ENCODE measurements at regions not wholly inside any gene's neighbourhood (a gene's known extent, or its start where the extent isn't known, plus 50 kb on each side); places are given as distances from the start of the nearest gene placed in this dataset.

- Mint-ChIP-seq H3K27me3 (ENCODE audit: unreplicated experiment) (no peaks in the 10 kb centered on the region), H3K9me3 (ENCODE audit: unreplicated experiment) (peaks cover 3% of the 10 kb centered on the region), H3K4me3 (ENCODE audit: unreplicated experiment) (no peak overlapping the region), H3K27ac (ENCODE audit: unreplicated experiment) (no peak overlapping the region), H3K4me1 (ENCODE audit: low read depth, unreplicated experiment) (no peaks in the 10 kb centered on the region), H3K36me3 (ENCODE audit: unreplicated experiment) (no peaks in the 10 kb centered on the region)
- DNase-seq: no peak
- TF ChIP-seq, protein P1, sequence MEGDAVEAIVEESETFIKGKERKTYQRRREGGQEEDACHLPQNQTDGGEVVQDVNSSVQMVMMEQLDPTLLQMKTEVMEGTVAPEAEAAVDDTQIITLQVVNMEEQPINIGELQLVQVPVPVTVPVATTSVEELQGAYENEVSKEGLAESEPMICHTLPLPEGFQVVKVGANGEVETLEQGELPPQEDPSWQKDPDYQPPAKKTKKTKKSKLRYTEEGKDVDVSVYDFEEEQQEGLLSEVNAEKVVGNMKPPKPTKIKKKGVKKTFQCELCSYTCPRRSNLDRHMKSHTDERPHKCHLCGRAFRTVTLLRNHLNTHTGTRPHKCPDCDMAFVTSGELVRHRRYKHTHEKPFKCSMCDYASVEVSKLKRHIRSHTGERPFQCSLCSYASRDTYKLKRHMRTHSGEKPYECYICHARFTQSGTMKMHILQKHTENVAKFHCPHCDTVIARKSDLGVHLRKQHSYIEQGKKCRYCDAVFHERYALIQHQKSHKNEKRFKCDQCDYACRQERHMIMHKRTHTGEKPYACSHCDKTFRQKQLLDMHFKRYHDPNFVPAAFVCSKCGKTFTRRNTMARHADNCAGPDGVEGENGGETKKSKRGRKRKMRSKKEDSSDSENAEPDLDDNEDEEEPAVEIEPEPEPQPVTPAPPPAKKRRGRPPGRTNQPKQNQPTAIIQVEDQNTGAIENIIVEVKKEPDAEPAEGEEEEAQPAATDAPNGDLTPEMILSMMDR (IDR thresholded peaks at IDR 0.05; ENCODE audit: partially characterized antibody, unreplicated experiment): no peak
These were observed 141.9 kb downstream of the ZNF281 start for GRCh38 chr1:200267937-200268336.

GRCh38 chr1:200267458-200267857 is 142.4 kb downstream of the ZNF281 start:
- no peaks in the 10 kb centered on the region for H3K4me1 Mint-ChIP-seq (ENCODE audit: low read depth, unreplicated experiment)
- TF ChIP-seq, protein P1 (IDR thresholded peaks at IDR 0.05; ENCODE audit: partially characterized antibody, unreplicated experiment): no peak
- no peak for DNase-seq
- no peaks in the 10 kb centered on the region for H3K27me3 Mint-ChIP-seq (ENCODE audit: unreplicated experiment)
- H3K9me3 Mint-ChIP-seq (ENCODE audit: unreplicated experiment): peaks cover 3% of the 10 kb centered on the region
- H3K36me3 Mint-ChIP-seq (ENCODE audit: unreplicated experiment): no peaks in the 10 kb centered on the region
- no peak overlapping the region for H3K4me3 Mint-ChIP-seq (ENCODE audit: unreplicated experiment)
- H3K27ac Mint-ChIP-seq (ENCODE audit: unreplicated experiment): no peak overlapping the region

DNA sequence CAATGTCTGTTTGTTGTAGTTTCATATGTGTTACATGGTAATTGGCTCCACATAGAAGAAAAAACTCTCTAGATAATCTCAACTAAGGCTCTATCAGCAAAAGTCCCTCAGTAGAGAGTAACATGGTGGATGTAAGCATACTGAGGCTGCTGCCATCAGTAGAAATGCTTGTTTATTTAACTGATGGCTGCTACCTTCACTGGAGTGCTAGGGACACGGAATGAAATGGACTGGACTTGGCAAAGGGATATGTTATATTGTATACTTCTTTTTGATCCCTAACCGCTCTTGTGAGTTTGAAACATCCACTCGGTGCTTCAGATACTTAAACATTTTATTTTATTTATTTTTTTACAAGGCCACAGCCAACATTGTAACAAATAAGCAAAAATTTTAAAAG is 143.0 kb downstream of the ZNF281 start:
- H3K36me3 Mint-ChIP-seq (ENCODE audit: unreplicated experiment): no peaks in the 10 kb centered on the region
- no peak for DNase-seq
- H3K4me1 Mint-ChIP-seq (ENCODE audit: low read depth, unreplicated experiment): no peaks in the 10 kb centered on the region
- H3K27me3 Mint-ChIP-seq (ENCODE audit: unreplicated experiment): no peaks in the 10 kb centered on the region
- TF ChIP-seq, protein P1 (IDR thresholded peaks at IDR 0.05; ENCODE audit: partially characterized antibody, unreplicated experiment): no peak
- no peak overlapping the region for H3K27ac Mint-ChIP-seq (ENCODE audit: unreplicated experiment)
- H3K9me3 Mint-ChIP-seq (ENCODE audit: unreplicated experiment): peaks cover 3% of the 10 kb centered on the region
- no peak overlapping the region for H3K4me3 Mint-ChIP-seq (ENCODE audit: unreplicated experiment)

DNA sequence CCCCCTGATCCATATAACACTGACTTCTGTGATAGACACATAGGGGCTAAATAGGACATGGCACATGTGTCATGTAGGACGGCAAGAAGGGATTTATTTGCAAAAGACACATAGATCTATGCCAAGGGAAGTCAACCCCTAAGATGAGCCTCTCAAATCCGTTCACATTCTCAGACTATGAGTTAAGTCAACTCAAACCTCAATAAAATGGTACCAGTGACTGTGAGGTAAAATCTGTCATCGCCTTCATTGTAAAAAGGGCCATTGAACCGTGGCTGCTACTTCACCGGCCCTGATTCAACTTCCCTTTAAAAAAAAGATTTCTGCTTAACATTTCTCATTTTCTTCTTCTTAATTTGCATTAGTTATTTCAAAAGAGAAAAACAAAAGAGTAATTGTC is 144.0 kb downstream of the ZNF281 start:
- Mint-ChIP-seq H3K27me3 (ENCODE audit: unreplicated experiment) (no peaks in the 10 kb centered on the region), H3K4me1 (ENCODE audit: low read depth, unreplicated experiment) (no peaks in the 10 kb centered on the region), H3K27ac (ENCODE audit: unreplicated experiment) (no peak overlapping the region), H3K36me3 (ENCODE audit: unreplicated experiment) (no peaks in the 10 kb centered on the region), H3K4me3 (ENCODE audit: unreplicated experiment) (no peak overlapping the region), H3K9me3 (ENCODE audit: unreplicated experiment) (peaks cover 1% of the 10 kb centered on the region)
- DNase-seq: no peak
- TF ChIP-seq, protein P1 (IDR thresholded peaks at IDR 0.05; ENCODE audit: partially characterized antibody, unreplicated experiment): no peak

DNA sequence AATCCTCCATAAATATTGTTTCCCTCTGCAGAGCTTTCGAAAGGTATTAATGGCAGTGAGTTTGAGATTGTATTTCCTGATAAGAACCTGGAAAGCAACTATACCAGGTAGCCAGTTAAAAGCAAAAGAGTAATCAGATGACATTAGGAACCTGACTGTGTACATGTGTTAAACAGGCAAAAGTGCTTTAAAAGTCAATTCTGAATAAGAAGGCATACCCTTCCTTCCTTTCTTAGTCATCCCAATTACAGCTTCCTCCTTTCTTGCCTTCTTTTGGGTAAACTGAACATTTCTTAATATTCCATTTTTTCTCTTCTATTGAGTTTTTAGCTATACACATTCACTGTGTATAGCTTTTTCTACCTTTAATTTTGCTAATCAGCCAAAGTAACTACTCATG is 144.7 kb downstream of the ZNF281 start:
- no peak overlapping the region for H3K4me3 Mint-ChIP-seq (ENCODE audit: unreplicated experiment)
- no peaks in the 10 kb centered on the region for H3K36me3 Mint-ChIP-seq (ENCODE audit: unreplicated experiment)
- no peak overlapping the region for H3K27ac Mint-ChIP-seq (ENCODE audit: unreplicated experiment)
- peaks cover 1% of the 10 kb centered on the region for H3K9me3 Mint-ChIP-seq (ENCODE audit: unreplicated experiment)
- H3K27me3 Mint-ChIP-seq (ENCODE audit: unreplicated experiment): peaks cover 3% of the 10 kb centered on the region
- no peak for DNase-seq
- H3K4me1 Mint-ChIP-seq (ENCODE audit: low read depth, unreplicated experiment): no peaks in the 10 kb centered on the region
- TF ChIP-seq, protein P1 (IDR thresholded peaks at IDR 0.05; ENCODE audit: partially characterized antibody, unreplicated experiment): no peak
